ENCODE measurements at regions not wholly inside any gene's neighbourhood (a gene's known extent, or its start where the extent isn't known, plus 50 kb on each side); places are given as distances from the start of the nearest gene placed in this dataset.

DNA sequence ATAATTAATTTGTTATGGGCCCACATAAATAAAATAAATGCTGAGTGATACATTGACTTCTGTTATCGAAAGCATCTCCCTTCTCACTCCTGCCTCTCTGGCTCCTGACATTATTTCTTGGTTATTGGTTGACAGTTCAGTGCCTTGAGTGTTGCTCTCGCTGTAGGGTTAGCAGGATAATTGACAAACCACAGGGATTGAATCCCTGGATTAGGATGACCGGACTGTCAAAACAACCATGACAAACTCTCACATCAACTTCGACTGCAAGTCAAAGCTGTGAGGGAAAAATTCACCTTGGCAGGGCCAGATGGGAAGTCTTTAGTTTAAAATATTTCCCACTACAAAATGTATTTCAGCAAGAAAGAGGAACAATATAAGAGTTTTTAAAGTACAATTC is 245.4 kb upstream of the TFAP2D start:
- ATAC-seq, result no peak
- TF ChIP-seq SNAI2 (CRISPR knock-in tag; IDR thresholded peaks at IDR 0.05), result no peak
- no peak for TF ChIP-seq TCF4 (CRISPR knock-in tag; IDR thresholded peaks at IDR 0.05; ENCODE audit: borderline replicate concordance)
- no peak for TF ChIP-seq ESRRG (CRISPR knock-in tag; IDR thresholded peaks at IDR 0.05)
- TF ChIP-seq ZC3H10 (CRISPR knock-in tag; IDR thresholded peaks at IDR 0.05), result no peak
- TF ChIP-seq ZNF565 (CRISPR knock-in tag; conservative IDR thresholded peaks at IDR 0.05; ENCODE audit: low read depth), result no peak
- no peak for TF ChIP-seq PPARA (CRISPR knock-in tag; IDR thresholded peaks at IDR 0.05; ENCODE audit: borderline replicate concordance)
- no peak for TF ChIP-seq ISL1 (CRISPR knock-in tag; IDR thresholded peaks at IDR 0.05)
- no peak for TF ChIP-seq POU6F1 (CRISPR knock-in tag; IDR thresholded peaks at IDR 0.05; ENCODE audit: borderline replicate concordance, low read depth)
- no peak for TF ChIP-seq ZFP30 (CRISPR knock-in tag; IDR thresholded peaks at IDR 0.05)
- no peak for TF ChIP-seq TOX (CRISPR knock-in tag; IDR thresholded peaks at IDR 0.05; ENCODE audit: borderline replicate concordance)
- no peak for TF ChIP-seq GLIS3 (CRISPR knock-in tag; IDR thresholded peaks at IDR 0.05)

GRCh38 chr6:50471041-50471440 is 242.3 kb upstream of the TFAP2D start:
- TF ChIP-seq ZFP30 (CRISPR knock-in tag; IDR thresholded peaks at IDR 0.05), result no peak
- TF ChIP-seq ZNF70 (CRISPR knock-in tag; IDR thresholded peaks at IDR 0.05), result no peak
- no peak for TF ChIP-seq ZC3H10 (CRISPR knock-in tag; IDR thresholded peaks at IDR 0.05)
- no peak for TF ChIP-seq PPARA (CRISPR knock-in tag; IDR thresholded peaks at IDR 0.05; ENCODE audit: borderline replicate concordance)
- no peak for TF ChIP-seq ARNTL (CRISPR knock-in tag; IDR thresholded peaks at IDR 0.05; ENCODE audit: borderline replicate concordance, low read depth)
- TF ChIP-seq BACH2 (CRISPR knock-in tag; IDR thresholded peaks at IDR 0.05; ENCODE audit: borderline replicate concordance), result no peak
- no peak for TF ChIP-seq TSHZ2 (CRISPR knock-in tag; IDR thresholded peaks at IDR 0.05)
- TF ChIP-seq TCF4 (CRISPR knock-in tag; IDR thresholded peaks at IDR 0.05; ENCODE audit: borderline replicate concordance), result no peak
- no peak for TF ChIP-seq ZNF565 (CRISPR knock-in tag; conservative IDR thresholded peaks at IDR 0.05; ENCODE audit: low read depth)
- no peak for TF ChIP-seq CSDC2 (CRISPR knock-in tag; IDR thresholded peaks at IDR 0.05)
- no peak for TF ChIP-seq POU6F1 (CRISPR knock-in tag; IDR thresholded peaks at IDR 0.05; ENCODE audit: borderline replicate concordance, low read depth)

DNA sequence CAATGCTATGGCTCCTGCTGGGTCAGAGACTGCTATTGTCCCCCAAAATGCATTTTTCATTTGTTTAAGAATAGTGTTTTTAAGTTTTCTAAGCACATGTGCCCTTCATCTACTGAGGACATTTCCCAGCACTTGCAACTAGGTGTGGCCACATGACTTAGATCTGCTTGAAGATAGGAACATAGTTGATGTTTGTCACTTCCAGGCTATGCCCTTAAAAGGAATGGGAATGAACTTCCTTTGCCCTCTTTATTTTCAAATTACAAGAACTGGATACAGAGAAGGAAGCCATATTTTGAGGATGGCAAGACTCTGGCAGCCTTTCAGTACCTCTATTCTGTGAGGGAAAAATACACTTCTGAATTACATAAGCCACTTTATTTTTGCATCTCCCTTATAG is 203.0 kb upstream of the TFAP2D start:
- ATAC-seq, result no peak
- TF ChIP-seq, protein P1, sequence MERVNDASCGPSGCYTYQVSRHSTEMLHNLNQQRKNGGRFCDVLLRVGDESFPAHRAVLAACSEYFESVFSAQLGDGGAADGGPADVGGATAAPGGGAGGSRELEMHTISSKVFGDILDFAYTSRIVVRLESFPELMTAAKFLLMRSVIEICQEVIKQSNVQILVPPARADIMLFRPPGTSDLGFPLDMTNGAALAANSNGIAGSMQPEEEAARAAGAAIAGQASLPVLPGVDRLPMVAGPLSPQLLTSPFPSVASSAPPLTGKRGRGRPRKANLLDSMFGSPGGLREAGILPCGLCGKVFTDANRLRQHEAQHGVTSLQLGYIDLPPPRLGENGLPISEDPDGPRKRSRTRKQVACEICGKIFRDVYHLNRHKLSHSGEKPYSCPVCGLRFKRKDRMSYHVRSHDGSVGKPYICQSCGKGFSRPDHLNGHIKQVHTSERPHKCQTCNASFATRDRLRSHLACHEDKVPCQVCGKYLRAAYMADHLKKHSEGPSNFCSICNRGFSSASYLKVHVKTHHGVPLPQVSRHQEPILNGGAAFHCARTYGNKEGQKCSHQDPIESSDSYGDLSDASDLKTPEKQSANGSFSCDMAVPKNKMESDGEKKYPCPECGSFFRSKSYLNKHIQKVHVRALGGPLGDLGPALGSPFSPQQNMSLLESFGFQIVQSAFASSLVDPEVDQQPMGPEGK (CRISPR knock-in tag; IDR thresholded peaks at IDR 0.05; ENCODE audit: borderline replicate concordance), result no peak

More at GRCh38 chr6:50471041-50471440, 242.3 kb upstream of the TFAP2D start:
- no peak for ATAC-seq

GRCh38 chr6:50520326-50521266 is 192.7 kb upstream of the TFAP2D start:
- ATAC-seq, result no peak
- TF ChIP-seq ZFP3 (CRISPR knock-in tag; IDR thresholded peaks at IDR 0.05) (no peak), TCF4 (CRISPR knock-in tag; IDR thresholded peaks at IDR 0.05; ENCODE audit: borderline replicate concordance) (no peak), ISL1 (CRISPR knock-in tag; IDR thresholded peaks at IDR 0.05) (no peak), TOX (CRISPR knock-in tag; IDR thresholded peaks at IDR 0.05; ENCODE audit: borderline replicate concordance) (no peak), ARNTL (CRISPR knock-in tag; IDR thresholded peaks at IDR 0.05; ENCODE audit: borderline replicate concordance, low read depth) (no peak), OSR1 (CRISPR knock-in tag; IDR thresholded peaks at IDR 0.05) (no peak), TSHZ2 (CRISPR knock-in tag; IDR thresholded peaks at IDR 0.05) (no peak), ESRRG (CRISPR knock-in tag; IDR thresholded peaks at IDR 0.05) (no peak)
- TF ChIP-seq, protein P2, sequence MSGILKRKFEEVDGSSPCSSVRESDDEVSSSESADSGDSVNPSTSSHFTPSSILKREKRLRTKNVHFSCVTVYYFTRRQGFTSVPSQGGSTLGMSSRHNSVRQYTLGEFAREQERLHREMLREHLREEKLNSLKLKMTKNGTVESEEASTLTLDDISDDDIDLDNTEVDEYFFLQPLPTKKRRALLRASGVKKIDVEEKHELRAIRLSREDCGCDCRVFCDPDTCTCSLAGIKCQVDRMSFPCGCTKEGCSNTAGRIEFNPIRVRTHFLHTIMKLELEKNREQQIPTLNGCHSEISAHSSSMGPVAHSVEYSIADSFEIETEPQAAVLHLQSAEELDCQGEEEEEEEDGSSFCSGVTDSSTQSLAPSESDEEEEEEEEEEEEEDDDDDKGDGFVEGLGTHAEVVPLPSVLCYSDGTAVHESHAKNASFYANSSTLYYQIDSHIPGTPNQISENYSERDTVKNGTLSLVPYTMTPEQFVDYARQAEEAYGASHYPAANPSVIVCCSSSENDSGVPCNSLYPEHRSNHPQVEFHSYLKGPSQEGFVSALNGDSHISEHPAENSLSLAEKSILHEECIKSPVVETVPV (CRISPR knock-in tag; IDR thresholded peaks at IDR 0.05), result no peak

Data from SK-N-SH treated with all-trans-retinoic acid at 6 μM for 48 hours (cell line).